Muscle of back (tissue), 3 donors: ENCODE measurements at regions not wholly inside any gene's neighbourhood (a gene's known extent, or its start where the extent isn't known, plus 50 kb on each side); places are given as distances from the start of the nearest gene placed in this dataset.
"Not testable (repeated sequence)": the region's sequence is repeated elsewhere in the genome, so short reads cannot be mapped to it uniquely, and the experiment has no call there.

Experiments
- DNase-seq, 3 donors: peaks; one replicate each; pipeline versions ENCODE4 v3.0.0 to v3.0.0-alpha.2; 2013

DNA sequence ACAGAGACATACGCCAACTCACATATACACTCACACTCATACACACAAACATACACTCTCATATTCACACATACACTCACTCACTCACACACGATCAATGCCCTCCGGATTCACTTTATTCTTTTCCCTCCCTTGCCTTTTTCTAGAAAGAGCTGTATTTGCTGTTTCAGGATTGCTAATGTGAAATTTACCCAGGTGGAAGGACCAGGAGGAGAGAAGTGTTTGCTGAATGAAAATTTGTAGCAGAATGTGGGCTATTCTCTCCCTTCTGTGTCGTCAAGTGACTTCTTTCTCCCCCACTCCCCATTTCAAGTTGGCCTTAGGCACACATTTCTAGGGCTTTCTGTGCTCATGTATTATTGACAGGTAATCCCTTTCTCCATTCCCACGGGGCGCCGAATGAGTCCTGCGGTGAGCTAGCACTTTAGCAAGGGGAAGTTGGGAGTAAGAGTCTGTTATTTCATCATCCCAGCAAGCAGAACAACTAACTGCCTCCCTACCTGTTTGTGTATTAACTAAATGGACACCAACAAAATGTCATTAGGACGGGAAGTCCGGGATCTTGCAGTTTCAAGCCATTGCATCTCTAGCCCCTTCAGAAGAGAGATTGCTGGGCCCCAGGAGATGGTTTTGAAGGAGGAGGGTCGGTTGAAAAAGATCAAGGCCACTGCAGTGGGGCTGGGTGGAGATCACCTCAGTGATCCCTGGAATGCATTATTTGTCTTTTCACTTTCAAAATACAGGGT lies 97.1 kb upstream of the TAF11L2 start:
- DNase-seq, result no peak

DNA sequence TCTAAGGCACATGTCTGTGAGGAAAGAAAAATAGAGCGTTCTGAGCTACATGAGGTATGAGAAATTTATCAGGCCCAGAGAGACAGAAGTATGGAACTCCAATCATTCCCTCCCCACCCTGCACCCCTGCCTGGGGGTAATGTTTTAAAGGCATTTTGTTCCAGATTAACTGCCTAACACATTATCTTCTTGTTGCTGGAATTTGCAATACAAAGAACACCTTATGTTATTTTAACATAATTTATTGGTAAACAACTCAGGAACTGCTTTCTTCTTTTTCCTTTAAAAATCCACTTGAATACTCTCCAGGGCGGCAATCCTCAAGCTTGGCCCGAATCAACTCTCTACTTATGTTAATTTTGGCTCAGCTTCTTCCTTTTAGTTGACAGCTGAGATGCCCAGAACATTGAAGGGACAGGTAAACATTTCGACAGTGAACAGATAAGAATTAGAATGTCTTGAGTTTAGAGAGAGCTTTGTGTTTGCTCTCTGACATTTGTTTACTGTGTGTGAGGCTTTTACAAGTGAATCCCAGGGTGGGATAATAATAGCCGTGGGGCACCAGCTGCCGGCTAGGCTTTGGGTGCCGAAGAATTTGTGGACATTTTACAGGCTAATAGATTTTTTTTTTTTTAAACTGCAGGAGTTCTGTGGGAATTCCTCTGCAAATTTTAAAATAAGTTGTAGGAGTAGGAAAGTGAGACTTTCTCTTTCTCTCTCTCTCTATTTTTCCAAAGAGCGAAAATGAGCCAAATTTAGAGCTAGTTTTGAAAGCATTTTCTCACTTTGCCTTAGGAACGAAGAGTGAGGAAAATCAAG lies 96.4 kb upstream of the TAF11L2 start:
- DNase-seq, result no peak

DNA sequence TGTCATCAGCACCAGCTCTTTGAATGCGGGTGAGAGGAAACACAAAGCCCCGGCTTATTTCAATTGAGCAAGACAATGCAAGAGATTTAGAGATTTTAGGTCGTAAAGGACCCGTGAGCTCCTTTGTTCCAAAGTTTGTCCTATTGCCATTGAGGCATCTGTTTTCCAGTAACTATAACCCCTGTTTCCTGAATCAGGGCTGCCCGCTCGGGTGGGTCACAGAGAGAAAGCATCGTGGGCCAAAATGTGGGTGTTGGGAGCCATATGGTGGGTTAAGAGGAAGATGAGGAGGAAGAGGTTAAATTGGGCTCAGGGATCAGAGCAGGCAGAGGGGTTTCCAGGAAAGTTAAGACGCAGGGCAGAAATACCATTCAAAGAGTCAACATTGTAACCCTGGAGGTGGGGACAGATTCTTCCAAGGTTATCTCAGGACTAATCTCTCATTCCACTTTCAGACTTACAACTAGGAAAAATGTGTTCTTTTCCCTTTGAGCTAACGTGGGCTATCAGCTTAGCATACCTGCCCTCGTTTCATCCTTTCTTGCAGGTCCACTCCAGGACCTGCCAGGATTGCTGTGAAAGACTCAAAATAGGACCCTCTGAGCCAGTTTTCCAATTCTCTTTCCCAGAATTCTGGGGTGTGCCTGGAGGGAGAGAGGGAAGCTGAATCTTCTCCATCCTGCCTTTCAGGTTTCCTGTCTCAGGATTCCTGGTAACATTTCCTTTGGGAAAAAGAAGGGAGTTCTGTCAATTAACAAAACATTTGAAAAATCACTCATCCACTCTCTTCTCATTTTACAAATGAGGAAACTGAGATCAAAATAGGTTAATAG lies 95.5 kb upstream of the TAF11L2 start:
- DNase-seq, result no peak

DNA sequence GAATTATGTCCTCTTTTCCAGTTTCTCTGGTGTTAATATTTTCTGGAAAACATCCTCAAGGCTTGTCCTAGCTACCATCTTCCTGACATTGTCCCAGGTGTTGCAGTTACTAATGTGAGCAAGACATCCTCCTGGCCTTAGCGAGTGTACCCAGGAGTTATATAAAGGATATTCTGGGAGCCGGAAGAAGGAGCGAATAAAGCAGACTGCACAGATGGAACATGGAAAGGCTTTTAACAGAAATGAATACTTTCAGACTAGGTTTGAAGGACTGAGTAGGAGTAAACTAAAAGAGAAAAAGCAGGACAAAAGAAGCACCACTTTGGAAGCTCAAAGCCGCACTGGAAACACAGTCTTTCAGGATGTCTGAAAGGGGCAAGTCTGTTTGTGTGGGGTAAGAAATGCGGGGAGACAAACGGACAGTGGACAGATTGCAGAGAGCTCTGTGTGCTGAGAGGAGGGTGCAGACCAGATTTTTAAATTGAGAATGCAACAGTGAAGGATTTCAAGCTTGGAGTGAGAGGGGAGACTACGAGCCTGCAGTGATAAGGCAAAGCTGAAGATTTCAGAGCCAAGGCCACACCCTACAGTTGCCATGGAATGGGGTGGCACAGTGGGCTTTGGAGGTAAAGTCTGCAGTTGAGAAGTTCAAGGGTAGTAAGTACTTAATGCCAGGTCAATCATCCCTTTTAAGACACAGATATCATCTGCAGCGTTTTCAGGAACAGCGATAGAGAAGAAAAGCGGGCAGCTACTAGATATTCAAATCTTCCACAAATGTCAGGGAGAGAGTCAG lies 94.1 kb upstream of the TAF11L2 start:
- no peak for DNase-seq

DNA sequence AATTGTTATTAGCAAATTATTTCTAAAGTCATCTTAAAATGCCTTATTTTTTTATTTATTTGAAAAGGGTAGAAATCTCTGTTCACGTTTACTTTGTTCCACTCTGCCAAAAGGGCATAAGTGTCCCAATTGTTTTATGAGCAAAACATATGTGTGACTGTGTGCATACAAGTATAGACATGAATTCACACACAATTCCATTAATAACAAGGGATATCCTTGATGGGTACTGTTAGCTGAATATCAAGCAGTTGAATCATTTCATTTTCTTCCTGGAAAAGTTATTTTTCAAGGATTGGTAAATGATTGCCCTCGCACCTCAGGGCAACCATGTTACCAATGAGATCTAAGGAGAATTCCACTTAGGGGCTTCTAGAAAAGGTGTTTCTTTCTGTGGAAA lies 92.1 kb upstream of the TAF11L2 start:
- DNase-seq, result no peak

DNA sequence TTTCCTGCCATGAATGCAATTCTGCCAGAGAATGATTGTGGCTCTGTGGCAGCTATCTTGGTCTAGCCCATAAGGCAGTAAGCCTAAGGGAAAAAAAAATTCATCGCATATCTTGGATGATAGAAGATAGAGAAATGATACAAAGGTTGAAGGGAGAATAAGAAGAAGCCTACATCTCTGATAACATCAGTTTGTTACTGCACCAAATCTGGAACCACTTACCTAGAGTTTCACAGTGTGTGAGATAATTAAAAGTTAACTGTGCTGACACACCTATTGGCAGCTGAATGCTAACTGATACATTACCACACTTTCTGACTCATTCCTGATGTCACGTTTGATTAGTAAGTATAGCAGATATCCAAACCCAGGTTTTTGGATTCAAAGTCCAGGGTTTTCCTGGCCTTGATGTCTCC lies 91.6 kb upstream of the TAF11L2 start:
- no peak for DNase-seq

DNA sequence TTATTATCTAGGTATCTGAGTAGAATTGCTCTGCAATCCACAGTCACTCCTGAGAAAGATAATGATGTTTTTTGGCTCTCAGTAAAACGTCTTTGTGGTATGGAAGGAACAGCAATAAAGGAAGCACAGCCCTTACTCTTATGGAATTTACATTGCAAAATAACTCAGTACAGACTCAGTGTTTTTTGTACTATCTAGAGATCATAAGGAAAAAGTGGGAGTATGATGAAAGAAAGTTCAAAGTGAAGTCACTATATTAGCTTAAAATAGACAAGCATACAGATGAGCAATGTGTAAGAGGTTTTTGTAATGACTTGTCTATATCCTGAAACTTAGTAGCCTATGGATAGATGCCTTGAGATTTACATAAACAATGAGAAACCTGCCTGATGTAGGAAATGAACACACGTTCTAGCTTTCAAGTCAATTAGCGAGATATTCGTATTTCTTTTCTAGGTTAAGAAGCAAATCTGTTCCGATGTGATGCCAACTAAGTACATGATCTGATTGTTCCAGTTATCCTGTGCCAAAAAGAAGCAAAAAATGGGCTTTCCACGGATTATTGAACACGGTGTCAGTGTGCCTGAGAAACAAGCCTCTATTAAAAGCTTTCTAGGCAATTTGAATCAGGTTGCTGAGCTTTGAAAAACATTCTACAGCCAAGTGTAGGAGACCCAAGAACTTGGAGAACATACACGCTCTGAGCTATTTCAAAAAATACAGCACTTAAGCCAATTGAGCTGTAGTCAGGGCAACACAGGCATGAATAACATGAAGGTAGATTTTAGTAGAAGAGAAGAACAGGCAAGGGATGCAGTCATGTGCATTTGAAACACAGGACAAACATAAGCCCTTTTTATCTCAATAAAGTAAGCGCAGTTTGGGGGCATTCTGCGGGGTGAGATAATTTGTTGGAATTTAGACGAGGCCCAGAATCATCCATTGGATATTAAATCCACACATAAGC lies 86.3 kb upstream of the TAF11L2 start:
- DNase-seq, result peak in 2 of 3 donors; percentile 29 to 55

DNA sequence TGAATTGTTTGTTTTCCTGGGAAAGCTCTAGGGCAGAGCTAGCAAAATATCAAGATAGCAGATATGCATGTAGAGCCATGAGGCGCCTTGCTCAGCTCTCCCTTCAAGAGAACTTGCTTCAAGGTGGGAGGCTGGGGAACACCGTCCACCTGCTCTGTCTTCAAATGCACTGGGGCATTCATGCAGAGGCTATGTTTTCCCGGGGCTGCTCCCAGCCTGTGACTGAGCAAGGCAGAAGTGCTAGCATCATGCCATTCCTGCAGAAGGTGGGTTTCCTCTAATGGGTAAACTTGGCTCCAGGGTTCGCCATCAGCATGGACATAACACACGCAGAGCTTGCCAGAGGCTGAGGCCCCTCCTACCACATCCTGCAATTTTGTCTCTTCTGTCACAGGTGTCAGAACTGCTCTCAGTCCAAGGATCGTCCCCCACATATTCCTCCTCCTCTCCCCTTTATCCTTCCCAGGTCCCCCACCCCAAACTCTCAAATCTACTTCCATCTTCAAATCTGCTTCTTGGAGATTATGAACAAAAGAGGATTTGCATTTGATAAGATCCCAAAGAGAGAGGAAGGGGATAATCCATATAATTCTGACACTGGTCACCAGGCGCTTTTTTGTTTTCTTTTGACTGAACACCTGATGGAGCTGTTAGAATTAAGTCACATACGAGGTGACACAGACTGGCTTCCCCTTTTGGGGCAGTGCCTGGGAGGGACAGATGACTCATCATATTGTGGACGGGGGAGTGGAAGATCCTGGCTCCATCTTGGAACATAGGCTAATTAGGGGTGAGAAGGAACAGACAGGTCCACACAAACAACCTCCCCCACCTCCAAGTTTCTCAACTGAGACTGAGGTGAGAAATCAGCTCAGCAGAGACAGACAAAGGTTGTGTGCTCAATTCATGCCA lies 85.0 kb upstream of the TAF11L2 start:
- DNase-seq, result no peak

DNA sequence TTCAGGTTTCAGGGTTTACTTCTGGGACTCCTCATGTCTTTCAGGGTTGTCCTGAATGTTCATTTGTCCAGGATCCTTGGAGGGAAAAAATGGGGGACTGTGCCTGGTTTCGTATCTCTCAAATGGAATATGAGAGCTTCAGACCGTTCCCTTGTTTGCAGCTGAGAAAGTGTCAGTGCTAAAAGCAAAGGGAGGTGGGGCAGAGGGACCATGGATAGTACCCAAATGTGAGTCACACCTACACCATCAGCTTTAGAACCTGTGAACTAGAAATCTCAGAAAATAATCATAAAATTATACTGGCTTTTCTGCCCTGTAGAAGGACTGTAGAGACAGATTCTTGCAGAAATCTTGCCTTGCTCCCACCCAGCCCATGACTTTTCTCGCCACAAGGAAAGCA lies 84.3 kb upstream of the TAF11L2 start:
- DNase-seq, result no peak

DNA sequence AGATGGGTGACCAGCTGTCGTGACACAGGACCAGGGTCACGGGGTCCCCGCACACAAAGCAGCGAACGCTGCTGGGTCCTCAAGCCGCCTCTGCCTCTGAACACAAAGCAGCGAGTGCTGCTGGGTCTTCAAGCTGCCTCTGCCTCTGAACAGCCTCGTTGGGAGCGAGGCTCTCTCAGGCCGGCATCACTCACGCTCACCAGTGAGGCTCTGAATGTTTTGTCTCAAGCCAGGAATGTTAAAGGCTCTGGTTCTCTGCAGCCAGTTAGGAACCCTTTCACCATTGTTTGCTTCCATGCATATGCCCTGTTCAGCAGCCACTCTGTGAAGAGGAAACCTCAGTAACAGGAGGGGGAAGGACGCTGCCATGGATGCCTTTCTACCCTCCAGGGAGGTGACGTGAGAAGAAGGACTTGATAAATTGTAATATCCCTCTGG lies 82.7 kb upstream of the TAF11L2 start:
- no peak for DNase-seq

DNA sequence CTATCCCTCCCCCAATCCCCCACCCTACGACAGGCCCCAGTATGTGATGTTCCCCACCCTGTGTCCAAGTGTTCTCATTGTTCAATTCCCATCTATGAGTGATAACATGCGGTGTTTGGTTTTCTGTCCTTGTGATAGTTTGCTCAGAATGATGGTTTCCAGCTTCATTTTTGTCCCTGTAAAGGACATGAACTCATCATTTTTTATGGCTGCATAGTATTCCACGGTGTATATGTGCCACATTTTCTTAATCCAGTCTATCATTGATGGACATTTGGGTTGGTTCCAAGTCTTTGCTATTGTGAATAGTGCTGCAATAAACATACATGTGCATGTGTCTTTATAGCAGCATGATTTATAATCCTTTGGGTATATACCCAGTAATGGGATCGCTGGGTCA lies 81.7 kb upstream of the TAF11L2 start:
- DNase-seq, result not testable (repeated sequence)

DNA sequence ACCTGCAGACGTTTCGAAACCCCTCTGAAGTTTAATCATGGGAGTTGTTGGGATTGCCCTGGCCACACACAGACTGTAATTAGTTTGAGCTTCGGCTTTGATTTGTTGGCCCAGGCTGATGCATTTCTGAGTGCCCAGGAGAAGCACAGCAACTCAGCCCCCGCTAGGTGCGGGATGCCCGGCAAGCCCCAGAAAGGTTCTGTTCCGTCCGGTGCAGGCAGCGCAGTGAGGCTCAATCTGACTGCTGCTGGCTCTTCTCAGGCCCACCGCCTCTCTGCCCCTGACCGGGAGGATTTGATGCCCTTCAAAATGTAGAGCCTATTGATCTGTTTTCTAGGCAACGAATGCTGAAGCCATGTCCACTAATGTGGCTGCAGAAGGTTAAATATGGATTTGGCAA lies 73.4 kb upstream of the TAF11L2 start:
- DNase-seq, result no peak

DNA sequence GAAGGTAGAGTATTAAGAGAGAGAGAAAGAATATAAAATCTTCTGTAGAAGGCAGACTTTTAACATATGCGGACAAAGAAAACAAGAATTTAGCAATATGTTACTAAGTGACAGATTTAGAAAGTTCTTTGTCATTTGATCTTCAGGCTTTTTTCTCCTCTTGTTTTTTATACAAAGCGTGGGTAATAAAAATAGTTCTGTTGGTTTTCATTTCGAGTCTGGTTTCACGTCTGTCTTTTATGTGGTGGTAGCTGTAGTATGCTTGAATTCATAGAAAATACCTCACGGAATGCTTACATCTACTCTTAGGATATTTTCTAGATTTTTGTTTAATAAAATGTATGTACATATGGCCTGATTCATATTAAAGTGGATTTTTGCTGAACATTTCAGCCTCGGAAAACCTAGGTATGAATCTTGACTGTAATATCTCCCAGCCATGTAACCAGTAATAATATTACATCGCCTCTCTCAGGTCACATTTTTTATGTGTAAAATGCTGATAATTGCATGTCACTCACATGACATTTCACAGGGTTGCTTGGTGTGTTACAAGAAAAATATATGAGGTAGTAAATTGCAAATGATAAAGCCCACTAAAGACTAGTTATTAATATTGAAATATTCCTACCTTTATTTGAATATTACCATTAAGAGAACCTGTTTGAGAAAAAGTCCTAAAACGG lies 72.5 kb upstream of the TAF11L2 start:
- no peak for DNase-seq

DNA sequence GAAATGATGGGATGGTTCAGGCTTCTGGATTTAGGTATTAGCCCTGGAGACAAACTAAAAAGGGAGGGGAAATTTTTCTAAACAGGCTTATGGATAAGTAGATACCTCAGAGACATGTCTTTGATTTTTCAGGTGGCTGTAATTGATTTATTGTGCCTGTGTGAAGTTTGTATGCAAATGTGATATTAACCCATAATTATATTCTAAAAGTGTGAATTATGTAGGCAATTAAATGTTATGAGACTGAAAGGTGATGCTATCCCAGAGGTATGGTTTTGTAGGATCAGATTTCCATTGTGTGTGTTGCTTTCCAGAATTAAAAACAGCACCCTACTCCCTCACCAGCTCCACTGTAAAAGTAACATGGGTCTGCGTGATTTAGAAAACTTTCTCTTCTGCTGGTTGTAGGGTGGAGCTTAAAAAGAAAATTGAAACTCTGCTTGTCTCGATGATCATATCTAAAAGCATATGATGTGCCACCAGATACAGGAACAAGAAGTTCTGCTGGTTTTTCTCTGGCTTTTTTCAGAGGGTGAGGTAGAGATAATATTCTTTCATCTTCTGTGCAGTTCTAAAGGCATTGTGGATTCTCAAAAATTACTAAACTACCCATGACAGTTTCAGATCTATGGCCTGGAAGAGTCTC lies 71.8 kb upstream of the TAF11L2 start:
- DNase-seq, result no peak

DNA sequence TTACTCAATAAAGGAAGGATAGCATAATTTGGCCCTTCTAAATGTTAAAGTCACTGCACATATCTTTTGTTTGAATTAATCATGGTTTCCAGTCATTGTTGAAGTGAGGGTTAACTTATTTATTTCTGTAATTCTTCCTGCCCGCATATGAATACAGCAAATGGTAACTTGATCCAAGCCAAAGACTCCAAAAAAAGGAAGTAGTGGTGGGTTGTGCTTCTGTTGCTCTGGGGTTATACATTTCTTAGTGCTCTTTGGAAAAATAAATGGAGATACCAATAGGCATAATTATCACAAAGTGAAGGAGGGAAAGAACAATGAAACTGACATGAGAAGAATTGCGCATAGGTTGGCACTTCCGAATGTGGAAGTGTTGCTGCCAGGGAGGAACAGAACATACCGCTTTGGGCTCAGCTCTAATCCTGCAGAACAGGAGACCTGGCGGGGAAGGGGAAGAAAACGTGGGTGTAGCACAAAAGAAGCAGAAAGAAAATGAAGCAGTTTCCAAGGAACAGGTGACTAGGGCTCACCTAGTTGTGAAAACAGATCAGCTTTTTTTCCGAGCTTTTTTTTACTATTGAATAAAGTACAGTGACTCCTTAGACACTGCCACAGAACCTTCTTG lies 69.7 kb upstream of the TAF11L2 start:
- no peak for DNase-seq

DNA sequence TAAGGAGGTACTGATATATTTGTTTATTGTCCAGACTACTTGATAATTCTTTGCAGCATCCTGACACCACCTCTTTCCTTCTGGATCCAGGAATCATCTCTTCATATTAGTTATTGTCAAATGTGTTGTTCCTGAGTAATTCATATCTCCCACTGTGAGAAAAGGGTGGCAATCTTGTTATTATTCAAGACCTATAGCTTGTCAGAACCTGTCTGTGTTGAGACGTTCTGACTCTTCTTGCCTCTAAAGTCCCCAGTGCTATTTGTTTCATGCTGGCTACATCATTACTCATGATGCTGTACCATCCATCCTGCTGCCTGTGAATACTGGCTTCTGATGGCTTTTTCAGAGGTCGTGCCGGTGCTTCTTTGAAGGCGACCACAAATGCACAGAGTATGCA lies 68.7 kb upstream of the TAF11L2 start:
- DNase-seq, result no peak

DNA sequence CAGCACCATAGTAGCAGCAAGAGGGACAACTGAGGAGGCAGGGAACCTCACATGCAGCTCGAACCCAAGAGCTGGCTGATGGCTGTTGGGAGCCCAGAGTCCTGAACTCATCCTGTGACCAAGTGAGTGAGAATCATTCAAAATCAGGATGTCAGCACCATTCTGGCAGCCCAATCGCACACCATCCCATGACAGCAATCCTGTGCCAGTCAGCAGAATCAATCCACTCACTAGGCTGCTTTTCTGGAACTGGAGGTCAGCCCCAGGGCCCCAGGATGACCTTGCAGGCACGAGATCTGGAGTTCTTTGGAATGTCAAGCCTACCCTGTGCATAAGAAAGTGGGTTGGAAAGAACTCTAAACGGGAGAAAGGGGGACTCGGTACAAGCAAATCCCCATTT lies 67.8 kb upstream of the TAF11L2 start:
- DNase-seq, result no peak
